ENCODE measurements at regions not wholly inside any gene's neighbourhood (a gene's known extent, or its start where the extent isn't known, plus 50 kb on each side); places are given as distances from the start of the nearest gene placed in this dataset.

DNA sequence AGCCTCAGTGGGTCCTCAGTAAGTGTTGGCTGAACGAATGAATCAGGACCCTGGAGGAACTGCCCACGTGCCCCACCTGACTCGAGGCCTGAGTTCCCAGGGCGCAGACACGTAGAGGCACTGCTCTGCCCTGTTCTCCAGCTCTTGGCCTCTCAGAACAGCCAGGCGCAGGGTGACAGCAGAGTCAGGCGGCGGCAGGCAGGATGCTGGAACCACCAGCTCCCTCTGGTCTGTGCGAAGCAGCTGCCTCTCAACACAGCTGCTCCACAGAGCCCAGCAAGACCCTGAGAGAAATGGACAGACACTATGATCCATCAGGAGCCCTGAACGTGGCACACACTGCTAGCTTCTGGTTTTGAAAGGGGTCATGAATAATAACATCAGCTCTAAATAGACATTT is 53.1 kb upstream of the BCO1 start:
- no peaks in the 10 kb centered on the region for H3K36me3 ChIP-seq (ENCODE audit: low read depth)
- no peak overlapping the region for H2AFZ ChIP-seq
- DNase-seq, result no peak
- H3K27me3 ChIP-seq (replicated peaks; ENCODE audit: insufficient read depth), result no peaks in the 10 kb centered on the region
- H3F3A ChIP-seq (ENCODE audit: insufficient read depth), result peaks cover 6% of the 10 kb centered on the region; the same call in 1 of the 2 replicates
- in situ Hi-C loops (cut with MboI), result no loop called here
- WGBS, 2 experiments (ENCODE audit: low coverage in 1 of 2, low lambda C conversion rate in 2 of 2, missing lambda C conversion rate in 2 of 2), result 67 to 68% methylated on average over 10 of the region's 10 CpGs
- no peaks in the 10 kb centered on the region for H3K9me3 ChIP-seq (ENCODE audit: low read depth)
- no peak overlapping the region for H3K9ac ChIP-seq
- H3K27ac ChIP-seq, result no peak overlapping the region
- H3K79me2 ChIP-seq (ENCODE audit: insufficient read depth), result no peaks in the 10 kb centered on the region
- no peaks in the 10 kb centered on the region for H3K9me2 ChIP-seq (ENCODE audit: insufficient read depth)
- no peak overlapping the region for H3K4me3 ChIP-seq
- H4K20me1 ChIP-seq (ENCODE audit: insufficient read depth), result no peaks in the 10 kb centered on the region
- H3K4me1 ChIP-seq (ENCODE audit: insufficient read depth), result peaks cover 5% of the 10 kb centered on the region
- H3K4me2 ChIP-seq (ENCODE audit: unreplicated experiment), result no peak overlapping the region
- TF ChIP-seq EZH2 (IDR thresholded peaks at IDR 0.05; ENCODE audit: insufficient read depth, poor library complexity, severe bottlenecking) (no peak), EZH2phosphoT487 (IDR thresholded peaks at IDR 0.05; ENCODE audit: insufficient read depth, low read depth) (no peak)

DNA sequence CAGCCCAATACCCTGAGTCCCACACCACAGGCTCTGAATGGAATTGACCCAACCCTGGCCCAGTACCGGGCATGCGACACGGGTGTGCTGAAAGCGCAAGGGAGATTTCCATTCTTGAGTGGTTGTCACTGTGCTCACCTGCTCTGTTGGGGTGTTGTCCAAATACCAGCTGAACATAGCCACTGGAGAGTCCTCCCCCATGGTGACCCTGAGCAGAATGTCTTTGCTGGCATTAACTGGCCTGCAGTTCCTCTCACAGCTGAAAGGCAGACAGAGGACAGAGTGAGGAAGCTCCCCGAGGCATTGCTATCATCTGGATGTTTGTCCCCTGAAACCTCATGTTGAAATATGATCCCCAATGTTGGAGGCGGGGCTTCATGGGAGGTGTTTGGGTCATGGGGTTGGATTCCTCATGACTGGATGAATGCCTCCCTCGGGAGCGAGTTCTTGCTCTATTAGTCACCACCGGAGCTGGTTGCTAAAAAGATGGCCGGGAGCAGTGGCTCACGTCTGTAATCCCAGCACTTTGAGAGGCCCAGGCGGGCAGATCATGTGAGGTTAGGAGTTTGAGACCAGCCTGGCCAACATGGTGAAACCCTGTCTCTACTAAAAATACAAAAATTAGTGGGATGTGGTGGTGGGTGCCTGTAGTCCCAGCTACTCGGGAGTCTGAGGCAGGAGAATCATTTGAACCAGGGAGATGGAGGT is 57.3 kb upstream of the BCO1 start:
- Histone ChIP-seq H3K27ac (peak overlapping the region; percentile 68), H3F3A (ENCODE audit: insufficient read depth) (peaks cover 8% of the 10 kb centered on the region; the same call in 1 of the 2 replicates), H3K79me2 (ENCODE audit: insufficient read depth) (no peaks in the 10 kb centered on the region), H3K9me2 (ENCODE audit: insufficient read depth) (no peaks in the 10 kb centered on the region), H4K20me1 (ENCODE audit: insufficient read depth) (no peaks in the 10 kb centered on the region), H3K4me3 (no peak overlapping the region), H3K9ac (peak overlapping the region; percentile 32; the same call in 1 of the 2 replicates), H3K27me3 (replicated peaks; ENCODE audit: insufficient read depth) (no peaks in the 10 kb centered on the region), H3K9me3 (ENCODE audit: low read depth) (no peaks in the 10 kb centered on the region), H3K4me1 (ENCODE audit: insufficient read depth) (peaks cover 5% of the 10 kb centered on the region), H3K4me2 (ENCODE audit: unreplicated experiment) (peak overlapping the region; percentile 25), H2AFZ (peak overlapping the region; percentile 69), H3K36me3 (ENCODE audit: low read depth) (no peaks in the 10 kb centered on the region)
- in situ Hi-C loops (cut with MboI), result no loop called here
- 18 to 19% methylated on average over 13 of the region's 13 CpGs for WGBS, 2 experiments (ENCODE audit: low coverage in 1 of 2, low lambda C conversion rate in 2 of 2, missing lambda C conversion rate in 2 of 2)
- DNase-seq, result peak; percentile 99
- TF ChIP-seq EZH2 (IDR thresholded peaks at IDR 0.05; ENCODE audit: insufficient read depth, poor library complexity, severe bottlenecking), result no peak
- no peak for TF ChIP-seq EZH2phosphoT487 (IDR thresholded peaks at IDR 0.05; ENCODE audit: insufficient read depth, low read depth)

DNA sequence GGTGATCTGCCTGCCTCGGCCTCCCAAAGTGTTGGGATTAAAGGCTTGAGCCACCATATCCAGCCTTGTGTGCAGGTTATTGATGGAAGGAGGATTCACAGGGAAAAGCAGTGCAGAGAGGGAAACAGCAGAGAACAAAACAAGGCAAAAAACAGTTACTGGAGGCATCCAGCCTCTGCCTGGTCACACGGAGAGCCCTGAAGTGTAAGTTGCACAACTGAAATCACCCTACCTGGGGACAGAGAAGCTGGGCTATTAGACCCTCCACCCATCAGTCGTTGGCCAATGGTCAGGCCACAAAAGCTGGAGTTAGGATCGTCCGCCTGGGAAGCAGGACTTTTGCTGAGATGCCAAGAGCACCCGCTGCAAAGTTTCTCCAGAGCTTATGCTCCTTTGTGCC is 57.9 kb upstream of the BCO1 start:
- no peaks in the 10 kb centered on the region for H3K79me2 ChIP-seq (ENCODE audit: insufficient read depth)
- no peaks in the 10 kb centered on the region for H3K36me3 ChIP-seq (ENCODE audit: low read depth)
- H3K27me3 ChIP-seq (replicated peaks; ENCODE audit: insufficient read depth), result no peaks in the 10 kb centered on the region
- 73 to 75% methylated on average over 6 of the region's 6 CpGs for WGBS, 2 experiments (ENCODE audit: low coverage in 1 of 2, low lambda C conversion rate in 2 of 2, missing lambda C conversion rate in 2 of 2)
- peaks cover 7% of the 10 kb centered on the region for H3K4me1 ChIP-seq (ENCODE audit: insufficient read depth)
- no peaks in the 10 kb centered on the region for H3K9me2 ChIP-seq (ENCODE audit: insufficient read depth)
- no peak overlapping the region for H3K9ac ChIP-seq
- no peak overlapping the region for H3K4me3 ChIP-seq
- no peak overlapping the region for H3K27ac ChIP-seq
- peak overlapping the region; percentile 25 for H3K4me2 ChIP-seq (ENCODE audit: unreplicated experiment)
- H4K20me1 ChIP-seq (ENCODE audit: insufficient read depth), result no peaks in the 10 kb centered on the region
- no peak overlapping the region for H2AFZ ChIP-seq
- no peaks in the 10 kb centered on the region for H3K9me3 ChIP-seq (ENCODE audit: low read depth)
- peaks cover 8% of the 10 kb centered on the region; the same call in 1 of the 2 replicates for H3F3A ChIP-seq (ENCODE audit: insufficient read depth)
- TF ChIP-seq EZH2phosphoT487 (IDR thresholded peaks at IDR 0.05; ENCODE audit: insufficient read depth, low read depth), result no peak
- no peak for TF ChIP-seq EZH2 (IDR thresholded peaks at IDR 0.05; ENCODE audit: insufficient read depth, poor library complexity, severe bottlenecking)
- no peak for DNase-seq
- in situ Hi-C loops (cut with MboI), result no loop called here

DNA sequence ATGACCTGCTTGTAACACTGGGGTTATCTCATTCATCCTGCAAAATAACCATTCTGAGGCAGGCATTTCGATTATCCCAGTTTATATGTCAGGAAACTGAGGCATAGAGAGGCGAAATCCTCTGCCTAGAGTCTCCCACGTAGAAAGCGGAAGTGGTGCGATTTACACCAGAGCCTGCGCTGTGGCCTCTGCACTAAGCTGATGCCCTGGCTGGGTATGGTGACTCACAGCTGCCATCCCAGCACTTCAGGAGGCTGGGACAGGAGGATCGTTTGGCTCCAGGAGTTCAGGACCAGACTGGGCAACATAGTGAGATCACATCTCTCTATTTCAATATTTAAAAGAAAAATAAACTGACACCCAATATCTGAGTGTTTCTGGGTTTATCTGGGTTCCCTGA is 59.3 kb upstream of the BCO1 start:
- TF ChIP-seq EZH2 (IDR thresholded peaks at IDR 0.05; ENCODE audit: insufficient read depth, poor library complexity, severe bottlenecking) (no peak), EZH2phosphoT487 (IDR thresholded peaks at IDR 0.05; ENCODE audit: insufficient read depth, low read depth) (no peak)
- no peaks in the 10 kb centered on the region for H3K9me3 ChIP-seq (ENCODE audit: low read depth)
- in situ Hi-C loops (cut with MboI), result no loop called here
- WGBS, 2 experiments (ENCODE audit: low coverage in 1 of 2, low lambda C conversion rate in 2 of 2, missing lambda C conversion rate in 2 of 2), result 98% methylated on average over 7 of the region's 7 CpGs
- no peaks in the 10 kb centered on the region for H4K20me1 ChIP-seq (ENCODE audit: insufficient read depth)
- no peak overlapping the region for H3K9ac ChIP-seq
- no peak overlapping the region for H3K4me3 ChIP-seq
- peaks cover 8% of the 10 kb centered on the region; the same call in 1 of the 2 replicates for H3F3A ChIP-seq (ENCODE audit: insufficient read depth)
- DNase-seq, result no peak
- peaks cover 16% of the 10 kb centered on the region for H3K4me1 ChIP-seq (ENCODE audit: insufficient read depth)
- no peak overlapping the region for H2AFZ ChIP-seq
- no peaks in the 10 kb centered on the region for H3K9me2 ChIP-seq (ENCODE audit: insufficient read depth)
- H3K27ac ChIP-seq, result no peak overlapping the region
- H3K79me2 ChIP-seq (ENCODE audit: insufficient read depth), result no peaks in the 10 kb centered on the region
- no peaks in the 10 kb centered on the region for H3K27me3 ChIP-seq (replicated peaks; ENCODE audit: insufficient read depth)
- no peak overlapping the region for H3K4me2 ChIP-seq (ENCODE audit: unreplicated experiment)
- no peaks in the 10 kb centered on the region for H3K36me3 ChIP-seq (ENCODE audit: low read depth)

Data from GM23248 (cell line).